NOMO-1 treated with DMSO at 0.1 percent for 48 hours (cell line): ENCODE measurements at regions not wholly inside any gene's neighbourhood (a gene's known extent, or its start where the extent isn't known, plus 50 kb on each side); places are given as distances from the start of the nearest gene placed in this dataset.

Source experiments
- DNase-seq: peaks from one replicate; lab custom pipeline; 2025; ENCODE audit not compliant: unreplicated experiment; lab: John Stamatoyannopoulos, UW

DNA sequence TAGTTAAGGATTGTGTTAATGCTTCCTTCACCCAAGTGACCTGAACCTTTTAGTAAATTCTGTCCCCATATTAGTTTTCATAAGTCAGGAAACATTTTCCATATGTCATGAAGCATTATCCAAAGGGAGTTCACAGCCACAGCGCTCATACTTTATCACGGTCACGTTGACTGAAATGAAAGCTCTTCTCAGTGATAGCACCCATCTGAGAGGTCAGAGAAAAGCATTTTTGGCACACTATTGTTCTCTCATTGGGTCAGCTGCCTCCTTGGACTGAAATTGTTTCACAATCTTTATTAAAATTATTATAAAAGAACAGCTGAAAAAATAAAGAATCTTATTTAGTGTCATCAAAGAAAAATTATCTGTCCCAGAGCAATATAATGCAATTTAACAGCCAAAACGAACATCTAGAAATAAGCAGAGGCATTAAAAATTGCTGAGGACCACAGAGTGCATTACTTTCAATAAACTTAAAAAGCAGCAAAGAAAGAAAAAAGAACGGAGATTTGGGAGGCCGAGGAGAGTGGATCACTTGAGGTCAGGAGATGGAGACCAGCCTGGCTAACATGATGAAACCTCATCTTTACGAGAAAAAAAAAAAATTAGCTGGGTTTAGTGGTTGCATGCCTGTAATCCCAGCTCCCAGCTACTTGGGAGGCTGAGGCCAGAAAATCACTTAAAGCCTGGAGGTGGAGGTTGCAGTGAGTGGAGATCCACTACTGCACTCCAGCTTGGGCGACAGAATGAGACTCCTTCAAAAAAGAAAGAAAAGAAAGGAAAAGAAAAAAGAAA, 680.8 kb upstream of the FAM241A start:
- no peak for DNase-seq

DNA sequence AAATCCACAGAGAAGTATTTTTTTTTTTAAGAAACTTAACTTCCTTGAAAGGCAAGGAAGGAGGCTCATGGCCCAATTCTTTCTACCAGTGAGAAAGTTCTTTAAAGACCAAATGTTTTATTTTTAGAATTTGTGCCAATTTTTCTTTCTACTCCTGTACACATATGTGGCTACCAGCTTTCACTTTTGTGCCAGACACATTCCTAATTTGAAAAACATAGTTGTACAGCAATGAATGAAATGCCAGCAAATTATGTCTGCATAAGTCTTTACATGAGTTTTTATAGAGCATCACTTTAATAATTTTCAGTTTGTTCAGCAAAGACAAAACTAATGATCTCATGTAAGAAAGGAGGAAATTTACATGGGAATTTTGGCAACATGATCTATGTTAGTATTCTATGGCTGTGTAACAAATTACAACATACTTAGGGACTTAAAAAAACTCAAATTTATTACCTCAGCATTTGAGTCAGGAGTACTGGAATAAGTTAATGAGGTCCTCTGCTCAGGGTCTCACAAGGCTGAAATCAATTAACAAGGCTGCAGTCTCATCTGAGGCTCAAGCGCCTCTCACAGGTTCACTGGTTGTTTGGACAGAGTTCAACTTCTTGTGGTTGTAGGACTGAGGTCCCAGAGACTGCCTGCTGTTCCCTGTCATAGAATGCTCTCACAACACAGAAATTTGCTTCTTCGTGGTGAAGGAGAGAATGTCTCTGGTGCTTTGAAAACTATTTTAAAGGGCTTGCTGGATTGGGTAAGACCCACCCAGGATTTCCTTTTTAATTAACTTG, 678.2 kb upstream of the FAM241A start:
- DNase-seq = no peak

DNA sequence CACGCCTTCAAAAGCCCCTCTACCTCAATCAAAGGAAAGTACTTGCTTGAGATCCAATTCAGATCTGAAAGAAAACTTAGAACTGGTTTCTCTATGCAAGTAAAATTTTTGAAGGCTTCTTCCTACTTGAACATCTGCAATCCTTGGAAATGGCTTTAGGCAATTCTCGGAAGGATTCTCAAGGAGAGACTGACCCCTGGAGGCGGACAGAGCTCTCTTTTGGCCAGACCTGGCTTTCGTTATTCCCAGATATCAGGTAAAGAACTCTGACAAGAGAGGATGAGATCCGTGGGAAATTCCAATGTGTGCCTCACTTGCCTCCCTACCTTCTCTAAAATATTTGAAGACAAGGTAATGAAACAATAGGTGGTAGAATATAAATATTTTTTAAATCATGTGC, 670.3 kb upstream of the FAM241A start:
- no peak for DNase-seq

DNA sequence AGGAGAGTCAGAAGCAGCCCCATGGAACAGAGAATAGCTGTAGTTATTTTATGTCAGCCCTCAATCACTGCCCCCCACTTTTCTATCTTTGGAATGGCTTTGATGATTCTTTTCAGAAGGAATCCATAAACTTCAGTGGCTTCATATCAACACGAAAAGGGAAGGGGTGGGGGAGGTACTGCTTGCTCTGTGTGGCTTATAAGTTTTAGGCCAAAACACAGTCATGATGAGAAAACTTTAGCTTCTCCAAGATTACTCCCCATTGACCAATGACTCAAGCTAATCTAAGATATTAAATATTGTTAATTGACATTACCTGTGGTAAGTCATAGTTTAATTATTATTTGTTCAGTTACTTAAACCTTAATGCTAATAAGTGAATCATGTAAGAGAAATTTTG, 669.6 kb upstream of the FAM241A start:
- no peak for DNase-seq

DNA sequence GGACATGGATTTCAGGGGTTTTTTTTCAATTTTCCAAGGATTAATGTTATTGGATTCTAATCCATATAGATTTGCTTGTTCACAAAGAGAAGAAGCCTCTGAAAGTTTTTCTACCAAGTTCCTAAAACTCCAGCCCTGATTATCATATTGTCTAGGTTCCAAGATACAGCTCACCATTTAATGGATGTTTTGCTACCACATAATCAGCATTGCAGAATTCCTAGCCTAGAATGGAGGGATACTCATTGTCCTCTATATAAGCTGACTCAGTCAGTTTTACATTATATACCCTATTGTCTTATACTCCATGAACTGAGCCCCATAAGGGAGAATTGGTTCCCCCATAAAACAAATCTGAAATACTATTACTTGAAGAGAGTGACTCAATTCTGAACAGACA, 664.7 kb upstream of the FAM241A start:
- DNase-seq = no peak

DNA sequence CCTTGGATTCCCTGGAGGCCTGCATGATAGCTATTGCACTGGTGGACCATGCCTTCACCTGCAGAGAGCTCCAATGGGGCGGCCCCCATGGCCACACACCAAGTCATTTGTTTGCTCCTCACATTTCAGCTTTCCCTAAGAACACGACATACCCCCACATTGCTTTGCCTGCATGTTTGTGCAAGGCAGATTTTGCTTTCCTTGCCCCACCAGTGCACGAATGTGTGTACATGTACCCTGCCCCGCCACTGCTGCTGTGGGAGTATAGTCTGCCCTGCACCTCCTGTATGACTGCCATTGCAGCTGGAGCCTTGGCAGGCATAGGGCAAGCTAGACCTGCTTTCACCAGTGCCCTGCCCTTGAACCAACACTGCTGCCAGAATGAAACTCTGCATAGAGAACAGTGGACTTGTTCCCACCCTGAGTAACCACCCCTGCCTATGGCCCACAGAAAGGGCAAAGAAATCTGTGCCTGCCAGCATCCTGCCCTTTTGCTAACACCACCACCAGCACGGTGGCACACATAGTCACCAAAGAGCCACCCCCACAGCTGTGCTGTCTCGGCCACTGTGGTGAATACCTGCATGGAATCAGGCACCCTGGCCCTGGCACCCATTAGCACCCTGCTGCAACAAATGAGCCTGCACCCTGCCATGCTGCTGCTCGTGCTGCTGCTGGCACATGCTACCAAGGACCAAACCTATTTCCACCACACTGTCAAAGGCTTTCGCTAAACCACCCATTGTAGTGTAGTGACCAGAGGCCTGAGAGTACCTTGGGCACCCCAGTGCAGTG, 661.7 kb upstream of the FAM241A start:
- DNase-seq = no peak

DNA sequence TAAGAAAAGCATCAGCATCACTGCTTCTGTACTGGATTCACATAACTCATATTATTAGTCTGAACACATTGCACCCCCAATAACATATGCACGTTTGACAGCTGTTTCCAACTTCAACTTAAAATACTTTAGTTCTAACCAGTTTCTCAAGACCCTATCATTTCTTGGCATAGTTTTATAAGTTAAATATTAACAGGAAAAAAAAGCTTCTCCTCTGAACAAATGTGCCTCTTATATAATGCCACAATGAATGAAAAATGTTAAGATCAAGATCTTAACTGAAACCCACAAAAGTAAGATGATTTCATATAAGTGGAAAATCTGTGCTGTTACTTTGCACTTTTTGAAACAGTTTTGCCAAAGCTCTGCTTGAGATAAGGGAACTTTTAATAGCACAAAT, 652.8 kb upstream of the FAM241A start:
- no peak for DNase-seq

DNA sequence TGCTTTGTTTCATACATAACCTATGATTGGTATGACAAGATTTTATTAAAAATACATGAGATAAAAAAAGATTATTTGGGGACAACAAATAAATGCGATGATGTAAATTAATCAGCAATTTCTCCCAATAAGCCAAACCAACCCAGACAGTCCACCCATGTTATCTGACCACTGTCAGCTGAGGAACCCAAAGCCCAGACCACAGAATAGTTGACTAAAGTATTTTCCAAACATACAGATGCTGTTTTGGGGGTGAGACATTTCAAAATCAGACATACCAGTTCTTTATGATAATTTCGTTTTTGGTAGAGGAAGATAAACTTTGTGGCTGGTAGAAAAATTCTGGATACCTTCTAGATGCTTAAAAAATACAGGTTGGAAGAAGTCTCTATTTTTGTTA, 650.8 kb upstream of the FAM241A start:
- DNase-seq = no peak

DNA sequence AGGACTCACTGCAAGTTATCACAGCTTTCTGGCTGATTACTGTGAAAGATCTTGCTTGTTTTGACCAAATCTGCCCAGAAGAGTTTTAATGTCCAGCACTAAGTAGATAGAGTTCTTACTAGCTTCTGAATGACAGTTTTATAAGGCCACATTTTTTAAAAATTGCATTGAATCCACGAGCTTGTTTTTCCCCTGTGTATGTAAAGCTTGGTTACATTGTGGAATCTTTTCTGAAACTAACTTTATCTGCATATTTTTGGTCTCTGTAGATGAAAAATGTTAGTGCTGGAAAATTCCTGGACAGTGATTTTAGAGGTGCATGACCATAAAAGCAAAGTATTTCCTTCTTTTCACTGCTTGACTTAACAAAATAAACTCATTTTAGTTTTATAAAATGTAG, 650.3 kb upstream of the FAM241A start:
- no peak for DNase-seq

DNA sequence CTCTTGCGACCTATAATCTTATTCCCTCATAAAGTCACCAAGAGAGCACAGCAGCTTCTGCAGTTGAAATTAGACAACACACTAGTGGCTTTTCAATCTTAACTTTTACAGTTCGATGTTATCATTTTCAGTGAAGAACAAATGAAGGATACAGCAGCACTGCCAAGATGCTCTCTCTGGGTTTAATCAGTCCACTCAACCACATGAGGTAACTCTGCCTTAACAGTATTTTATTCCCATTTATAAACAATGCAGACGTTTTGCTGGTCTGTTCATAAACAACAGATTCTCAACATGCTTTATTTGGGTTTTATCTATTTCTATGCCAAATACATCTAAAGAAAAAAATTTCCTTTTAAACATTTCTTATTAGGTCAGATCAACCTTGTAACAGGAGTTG, 646.0 kb upstream of the FAM241A start:
- DNase-seq = no peak

DNA sequence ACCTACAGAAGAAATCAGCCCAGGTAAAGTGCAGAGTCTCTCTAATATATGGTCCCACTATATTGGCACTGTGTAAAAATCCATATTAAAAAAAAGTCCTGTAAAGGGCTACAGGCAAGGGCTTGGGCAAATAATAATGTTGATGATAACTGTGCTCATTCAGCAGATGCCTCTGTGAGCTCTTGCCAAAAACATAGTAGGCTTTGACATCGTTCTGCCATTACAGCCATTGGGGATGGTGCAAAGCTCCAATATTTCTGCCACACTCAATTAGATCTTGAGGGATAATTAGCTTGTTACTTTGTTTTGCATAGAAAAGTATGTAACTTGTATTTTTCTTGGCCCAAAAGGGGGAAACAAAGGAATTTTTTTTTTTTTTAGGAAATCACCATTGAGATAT, 645.5 kb upstream of the FAM241A start:
- DNase-seq = no peak

DNA sequence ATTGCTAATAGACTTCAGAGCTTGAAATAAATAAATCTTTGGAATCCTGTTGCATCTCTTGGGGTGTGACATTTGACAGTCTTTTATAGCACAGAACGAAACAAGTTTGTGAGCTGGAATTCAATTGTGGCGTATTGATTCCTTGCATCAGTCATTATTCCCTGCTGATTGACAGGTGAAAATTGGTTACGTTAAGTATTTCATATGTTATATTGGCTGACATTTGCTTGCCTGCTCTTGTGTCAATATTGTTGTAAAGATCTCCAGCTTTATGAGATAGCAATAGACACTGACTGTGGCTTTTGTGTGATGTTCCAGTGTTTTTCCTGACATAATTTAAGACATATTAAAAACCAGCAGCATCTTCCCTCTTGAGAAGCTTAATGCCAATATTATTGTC, 644.4 kb upstream of the FAM241A start:
- DNase-seq = no peak

DNA sequence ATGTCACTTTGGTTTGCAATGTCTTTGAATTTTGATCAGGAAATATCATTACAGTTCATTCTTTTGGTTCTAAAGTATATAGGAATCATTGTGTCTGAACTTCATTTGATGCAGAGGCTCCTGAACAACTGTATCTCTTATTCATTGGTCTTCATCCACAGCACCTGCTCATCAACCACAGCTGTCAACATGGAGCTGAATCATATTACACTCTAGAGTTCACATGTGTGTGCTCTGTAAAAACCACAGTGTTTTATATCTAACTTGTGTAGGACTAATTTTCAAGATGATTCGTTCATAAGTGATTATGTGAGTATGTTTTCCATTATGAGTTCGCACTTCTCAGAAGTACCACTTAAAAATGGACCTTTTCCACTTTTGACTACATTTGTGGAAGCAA, 643.3 kb upstream of the FAM241A start:
- no peak for DNase-seq

DNA sequence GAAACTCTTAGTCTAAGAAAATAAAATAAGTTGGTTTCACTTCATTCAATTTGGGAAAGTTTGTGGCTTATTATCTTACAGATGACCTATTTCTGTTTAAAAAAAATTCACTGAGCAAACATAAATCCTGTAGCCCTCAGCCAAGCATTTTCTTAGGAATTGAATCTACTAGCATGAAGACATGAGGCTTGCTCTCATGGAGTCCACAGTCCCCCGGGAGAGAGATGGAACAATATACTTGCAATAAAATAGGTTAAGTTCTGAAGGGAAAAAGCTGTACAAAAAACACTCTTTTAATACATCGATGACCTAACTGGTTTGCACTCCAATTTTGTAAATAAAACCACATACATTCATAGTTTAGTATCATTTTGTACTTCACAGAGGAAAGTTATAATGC, 642.6 kb upstream of the FAM241A start:
- DNase-seq = no peak

DNA sequence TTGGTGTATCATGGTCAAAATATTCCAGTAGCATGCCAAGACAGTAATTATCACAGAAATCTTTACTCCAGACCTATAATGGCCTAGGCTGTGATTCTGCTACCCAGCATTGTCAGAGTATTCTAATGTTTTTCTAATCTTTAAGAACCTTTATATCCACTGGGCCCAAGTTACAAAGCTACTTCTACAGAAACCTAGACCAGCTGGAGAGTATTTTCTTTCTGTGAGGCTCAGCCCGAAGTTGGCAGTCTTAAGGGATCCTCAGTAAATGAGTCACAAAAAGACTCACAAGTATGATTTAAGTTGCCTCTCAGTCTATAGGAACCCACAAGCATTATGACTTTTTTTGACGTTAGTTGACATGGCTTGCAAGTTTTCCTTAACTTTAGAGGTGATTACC, 638.5 kb upstream of the FAM241A start:
- DNase-seq = no peak

DNA sequence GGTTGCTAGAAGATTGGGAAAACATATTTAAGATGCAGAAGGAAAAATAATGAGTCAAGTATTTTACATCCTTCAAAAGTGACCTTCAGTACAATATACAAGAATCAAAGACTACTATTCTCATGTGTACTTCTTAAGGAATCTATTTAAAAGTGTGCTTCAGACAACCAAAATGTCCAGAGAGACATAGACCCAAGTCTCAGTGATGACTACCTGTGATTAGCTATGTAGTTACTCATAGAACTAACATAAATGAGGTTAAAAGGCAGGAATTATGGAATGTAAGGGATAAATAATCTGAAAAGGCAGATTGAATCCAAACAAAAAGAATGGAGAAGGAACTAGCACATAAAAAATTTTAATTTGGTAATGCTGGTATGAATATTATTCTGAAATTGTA, 634.7 kb upstream of the FAM241A start:
- DNase-seq = no peak

DNA sequence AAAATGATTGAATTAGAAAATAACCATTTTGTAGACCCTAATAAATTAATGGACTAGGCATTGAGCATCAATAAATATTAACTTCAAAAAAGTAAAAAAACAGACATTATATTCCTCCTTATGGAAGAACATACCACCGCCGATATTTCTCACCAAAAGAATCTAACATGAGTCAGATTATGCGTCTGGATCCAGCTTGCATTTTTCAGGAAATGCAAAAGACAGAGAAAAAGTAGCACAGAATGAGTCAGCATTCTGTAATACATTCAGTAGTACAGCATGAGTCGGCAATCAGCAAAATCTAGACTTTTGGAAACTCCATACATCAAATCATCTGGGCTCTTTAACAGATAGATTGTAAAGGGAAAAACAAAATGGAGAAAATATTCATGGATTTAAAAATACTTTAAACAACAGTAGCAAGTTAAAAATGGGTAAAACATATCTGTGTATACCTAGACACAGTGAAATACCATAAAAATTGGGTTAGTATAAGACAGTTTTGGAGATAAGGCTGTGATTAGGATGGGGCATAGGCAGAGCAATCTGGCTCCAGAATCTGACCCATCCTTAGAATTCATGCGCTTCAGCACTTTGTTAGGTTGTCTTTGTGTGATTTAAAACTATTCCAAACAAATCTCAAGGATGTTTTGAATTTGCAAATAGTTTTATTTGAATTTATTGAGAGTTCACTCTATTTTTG, 633.0 kb upstream of the FAM241A start:
- no peak for DNase-seq

DNA sequence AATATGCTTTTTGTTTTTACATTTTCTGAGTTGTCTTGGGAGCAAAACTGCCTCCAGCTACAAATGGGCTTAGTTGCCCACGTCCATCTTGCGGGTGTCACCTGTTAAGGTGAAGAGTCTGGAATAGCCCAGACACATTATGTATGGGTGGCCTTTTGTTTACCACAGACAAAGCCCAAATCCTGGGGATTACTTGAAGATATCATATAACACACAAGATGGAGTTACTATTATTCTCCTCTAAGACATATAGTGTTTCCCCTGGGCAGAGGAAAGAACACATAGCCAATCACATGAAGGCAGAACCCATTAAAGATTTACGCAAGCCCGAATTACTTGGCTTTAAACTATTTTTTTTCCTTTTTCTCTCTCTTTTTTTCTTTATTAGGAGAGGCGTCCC, 625.6 kb upstream of the FAM241A start:
- no peak for DNase-seq

DNA sequence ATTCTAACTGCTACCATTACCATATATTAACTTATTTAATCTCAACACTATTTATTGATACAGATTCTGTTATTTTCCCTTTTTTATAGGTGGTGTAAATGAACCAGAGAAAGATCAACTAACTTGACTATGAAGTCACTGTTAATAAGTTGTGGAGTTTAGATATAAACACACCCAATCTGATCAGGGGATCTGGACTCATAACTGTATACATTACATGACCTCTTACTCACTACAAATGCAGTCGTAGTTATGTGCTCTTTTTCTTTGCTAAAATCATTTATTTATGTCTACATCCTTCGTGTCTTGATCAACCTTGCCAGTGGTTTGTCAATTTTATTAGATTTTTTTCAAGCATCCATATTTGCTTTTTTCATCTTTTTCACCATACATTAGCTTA, 614.8 kb upstream of the FAM241A start:
- no peak for DNase-seq

DNA sequence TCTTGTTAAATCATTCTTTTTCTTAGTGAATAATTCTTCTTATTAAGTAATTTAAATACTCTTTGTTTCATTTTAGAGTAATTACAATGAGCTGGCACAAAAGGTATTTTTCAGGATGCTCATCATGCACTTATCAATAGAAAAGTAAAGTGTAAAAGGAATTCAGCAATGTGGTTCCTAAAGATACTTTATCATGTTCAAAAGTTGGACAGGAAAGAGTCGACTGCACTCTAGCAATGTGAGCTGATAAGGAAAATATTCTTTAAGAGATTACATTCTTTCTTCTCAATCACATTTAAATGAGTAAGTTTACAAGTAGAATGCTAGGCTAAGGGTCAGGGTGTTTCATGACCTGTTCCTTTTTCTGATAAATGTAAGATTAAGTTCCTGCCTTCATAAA, 609.5 kb upstream of the FAM241A start:
- DNase-seq = no peak

DNA sequence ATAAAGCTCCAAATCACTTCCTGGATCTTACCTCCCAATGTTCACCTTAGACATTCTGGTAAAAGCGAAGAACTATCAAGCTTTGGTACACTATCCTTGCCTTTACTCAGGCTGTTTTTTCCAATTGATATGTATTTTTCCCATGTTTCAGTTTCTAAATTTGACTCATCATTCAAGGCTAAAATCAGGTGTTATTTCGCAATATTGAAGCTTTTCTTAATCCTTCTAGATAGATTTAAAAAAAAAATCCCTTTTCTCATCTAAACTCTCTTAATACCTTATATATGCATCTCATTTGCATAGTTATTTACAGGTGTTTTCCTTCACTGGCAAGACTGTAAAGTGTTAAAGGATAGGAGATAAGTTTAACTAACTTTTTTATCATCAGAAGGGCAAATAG, 608.1 kb upstream of the FAM241A start:
- no peak for DNase-seq
